ENCODE measurements at regions not wholly inside any gene's neighbourhood (a gene's known extent, or its start where the extent isn't known, plus 50 kb on each side); places are given as distances from the start of the nearest gene placed in this dataset.

DNA sequence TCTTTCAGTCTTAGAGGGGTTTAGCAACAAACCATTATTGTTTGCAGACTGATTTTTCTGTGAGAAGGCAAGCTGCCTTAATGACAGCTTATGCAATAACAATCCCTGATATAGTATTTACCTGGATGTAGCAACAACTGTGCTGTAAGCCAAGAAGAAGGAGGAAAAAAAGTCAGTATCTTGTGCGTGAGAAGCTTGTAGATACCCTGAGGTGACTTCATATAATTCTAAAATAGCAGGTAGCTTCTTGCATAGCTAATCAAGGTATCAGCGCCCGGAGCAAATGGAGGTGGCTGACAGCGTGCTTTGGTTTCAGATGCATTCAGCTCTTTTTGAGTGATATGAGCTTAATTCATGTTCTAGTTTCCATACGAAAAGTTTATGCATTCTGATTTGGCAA is 309.8 kb downstream of the KLF5 start:
- Mint-ChIP-seq H3K27ac (ENCODE audit: unreplicated experiment) (no peak overlapping the region), H3K4me1 (ENCODE audit: unreplicated experiment) (peaks cover 7% of the 10 kb centered on the region), H3K36me3 (ENCODE audit: low read depth, unreplicated experiment) (no peaks in the 10 kb centered on the region), H3K9me3 (ENCODE audit: unreplicated experiment) (no peaks in the 10 kb centered on the region), H3K4me3 (ENCODE audit: unreplicated experiment) (no peak overlapping the region), H3K27me3 (ENCODE audit: unreplicated experiment) (no peaks in the 10 kb centered on the region)
- no peak for DNase-seq (ENCODE audit: low spot score)
- TF ChIP-seq, protein P1, sequence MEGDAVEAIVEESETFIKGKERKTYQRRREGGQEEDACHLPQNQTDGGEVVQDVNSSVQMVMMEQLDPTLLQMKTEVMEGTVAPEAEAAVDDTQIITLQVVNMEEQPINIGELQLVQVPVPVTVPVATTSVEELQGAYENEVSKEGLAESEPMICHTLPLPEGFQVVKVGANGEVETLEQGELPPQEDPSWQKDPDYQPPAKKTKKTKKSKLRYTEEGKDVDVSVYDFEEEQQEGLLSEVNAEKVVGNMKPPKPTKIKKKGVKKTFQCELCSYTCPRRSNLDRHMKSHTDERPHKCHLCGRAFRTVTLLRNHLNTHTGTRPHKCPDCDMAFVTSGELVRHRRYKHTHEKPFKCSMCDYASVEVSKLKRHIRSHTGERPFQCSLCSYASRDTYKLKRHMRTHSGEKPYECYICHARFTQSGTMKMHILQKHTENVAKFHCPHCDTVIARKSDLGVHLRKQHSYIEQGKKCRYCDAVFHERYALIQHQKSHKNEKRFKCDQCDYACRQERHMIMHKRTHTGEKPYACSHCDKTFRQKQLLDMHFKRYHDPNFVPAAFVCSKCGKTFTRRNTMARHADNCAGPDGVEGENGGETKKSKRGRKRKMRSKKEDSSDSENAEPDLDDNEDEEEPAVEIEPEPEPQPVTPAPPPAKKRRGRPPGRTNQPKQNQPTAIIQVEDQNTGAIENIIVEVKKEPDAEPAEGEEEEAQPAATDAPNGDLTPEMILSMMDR (IDR thresholded peaks at IDR 0.05; ENCODE audit: unreplicated experiment) = no peak

DNA sequence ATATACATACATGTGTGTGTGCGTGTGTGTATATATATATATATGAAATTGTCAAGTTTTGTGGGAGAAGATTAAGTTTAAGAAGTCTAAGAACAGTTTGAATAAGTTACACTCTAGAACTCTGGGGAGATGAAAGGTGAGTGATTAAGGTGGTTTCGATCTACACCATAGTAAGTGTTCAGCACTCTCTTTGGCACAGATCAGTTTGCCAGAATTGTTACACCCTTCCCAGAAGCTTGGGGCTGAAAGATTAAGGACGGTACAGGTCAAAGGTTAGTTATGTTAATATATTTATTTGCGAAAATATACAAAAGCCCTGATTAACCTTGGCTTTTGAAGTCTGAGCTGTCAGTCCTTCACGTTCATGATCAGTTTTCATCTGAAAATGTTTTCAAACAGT is 309.1 kb downstream of the KLF5 start:
- Mint-ChIP-seq H3K27me3 (ENCODE audit: unreplicated experiment) (no peaks in the 10 kb centered on the region), H3K9me3 (ENCODE audit: unreplicated experiment) (no peaks in the 10 kb centered on the region), H3K27ac (ENCODE audit: unreplicated experiment) (no peak overlapping the region), H3K4me3 (ENCODE audit: unreplicated experiment) (no peak overlapping the region), H3K4me1 (ENCODE audit: unreplicated experiment) (peaks cover 3% of the 10 kb centered on the region), H3K36me3 (ENCODE audit: low read depth, unreplicated experiment) (no peaks in the 10 kb centered on the region)
- TF ChIP-seq, protein P1 (IDR thresholded peaks at IDR 0.05; ENCODE audit: unreplicated experiment) = no peak
- DNase-seq (ENCODE audit: low spot score) = no peak

DNA sequence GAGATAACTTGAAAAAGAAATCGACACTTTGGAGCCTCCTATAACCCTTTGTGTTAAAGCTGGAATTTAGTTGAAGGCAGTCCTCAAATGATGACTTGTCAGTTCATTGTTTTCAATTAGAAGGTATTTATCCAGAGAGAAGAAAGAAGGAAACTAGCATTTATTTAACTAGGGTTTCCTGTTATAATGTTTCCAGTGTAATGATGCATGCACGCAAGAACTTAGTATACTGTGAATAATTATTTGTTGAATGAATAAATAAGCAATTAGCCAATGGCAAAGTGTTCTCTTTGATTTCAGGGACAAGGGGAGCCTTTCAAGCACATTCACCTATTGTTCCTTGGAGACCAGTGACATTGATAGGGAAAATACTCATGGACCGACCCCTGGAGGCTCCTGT is 307.4 kb downstream of the KLF5 start:
- no peak for DNase-seq (ENCODE audit: low spot score)
- Mint-ChIP-seq H3K9me3 (ENCODE audit: unreplicated experiment) (no peaks in the 10 kb centered on the region), H3K4me1 (ENCODE audit: unreplicated experiment) (no peaks in the 10 kb centered on the region), H3K4me3 (ENCODE audit: unreplicated experiment) (no peak overlapping the region), H3K27ac (ENCODE audit: unreplicated experiment) (no peak overlapping the region), H3K36me3 (ENCODE audit: low read depth, unreplicated experiment) (no peaks in the 10 kb centered on the region), H3K27me3 (ENCODE audit: unreplicated experiment) (no peaks in the 10 kb centered on the region)
- TF ChIP-seq, protein P1 (IDR thresholded peaks at IDR 0.05; ENCODE audit: unreplicated experiment) = no peak

DNA sequence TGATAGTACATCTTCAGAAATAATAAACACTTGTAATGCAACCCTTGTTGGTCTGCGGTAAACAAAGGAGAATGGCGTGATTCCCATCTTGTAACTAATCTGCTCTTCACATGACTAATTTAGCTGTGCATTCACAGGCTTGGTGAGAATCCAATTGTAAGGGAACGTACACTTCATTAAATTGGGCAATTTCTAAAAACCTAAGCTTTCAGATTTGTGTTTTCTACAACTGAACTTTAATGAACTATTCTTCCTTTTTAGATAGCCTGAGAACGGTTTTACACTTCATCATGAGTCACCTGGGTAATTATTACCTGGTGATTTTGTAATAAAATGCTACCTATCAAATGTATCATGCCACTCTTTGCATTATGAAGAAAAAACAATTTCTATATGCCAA is 306.9 kb downstream of the KLF5 start:
- TF ChIP-seq, protein P1 (IDR thresholded peaks at IDR 0.05; ENCODE audit: unreplicated experiment) = no peak
- no peaks in the 10 kb centered on the region for H3K4me1 Mint-ChIP-seq (ENCODE audit: unreplicated experiment)
- H3K4me3 Mint-ChIP-seq (ENCODE audit: unreplicated experiment) = no peak overlapping the region
- H3K27me3 Mint-ChIP-seq (ENCODE audit: unreplicated experiment) = no peaks in the 10 kb centered on the region
- H3K9me3 Mint-ChIP-seq (ENCODE audit: unreplicated experiment) = no peaks in the 10 kb centered on the region
- H3K36me3 Mint-ChIP-seq (ENCODE audit: low read depth, unreplicated experiment) = no peaks in the 10 kb centered on the region
- H3K27ac Mint-ChIP-seq (ENCODE audit: unreplicated experiment) = no peak overlapping the region
- DNase-seq (ENCODE audit: low spot score) = no peak

DNA sequence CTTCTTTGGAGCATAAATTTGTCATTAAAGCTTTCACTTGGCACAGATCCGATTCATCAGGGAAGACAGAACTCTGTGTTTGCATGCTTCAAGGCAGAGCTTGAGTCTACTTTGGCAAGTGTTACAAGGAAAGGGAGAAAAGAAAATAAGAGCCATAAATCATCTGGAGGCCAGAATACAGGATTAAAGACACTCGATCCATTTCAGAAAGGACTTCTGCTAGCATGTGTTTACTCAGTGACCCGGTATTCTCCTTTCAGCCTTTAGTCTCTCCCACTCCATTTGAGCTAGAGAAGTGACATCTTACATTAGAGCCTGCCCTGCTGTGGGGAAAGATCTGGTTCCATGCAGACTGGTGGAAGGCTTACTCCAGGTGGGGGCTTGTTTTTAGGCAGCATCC is 306.4 kb downstream of the KLF5 start:
- Mint-ChIP-seq H3K27ac (ENCODE audit: unreplicated experiment) (no peak overlapping the region), H3K4me3 (ENCODE audit: unreplicated experiment) (no peak overlapping the region)

More for the DNA sequence above, 306.4 kb downstream of the KLF5 start:
- H3K27me3 Mint-ChIP-seq (ENCODE audit: unreplicated experiment) = no peaks in the 10 kb centered on the region
- no peak for DNase-seq (ENCODE audit: low spot score)
- TF ChIP-seq, protein P1 (IDR thresholded peaks at IDR 0.05; ENCODE audit: unreplicated experiment) = no peak
- H3K4me1 Mint-ChIP-seq (ENCODE audit: unreplicated experiment) = no peaks in the 10 kb centered on the region
- no peaks in the 10 kb centered on the region for H3K36me3 Mint-ChIP-seq (ENCODE audit: low read depth, unreplicated experiment)
- no peaks in the 10 kb centered on the region for H3K9me3 Mint-ChIP-seq (ENCODE audit: unreplicated experiment)

Data from endothelial cell (in vitro differentiated cells).